K562 (cell line): ENCODE measurements at regions not wholly inside any gene's neighbourhood (a gene's known extent, or its start where the extent isn't known, plus 50 kb on each side); places are given as distances from the start of the nearest gene placed in this dataset.
"Not testable (repeated sequence)": the region's sequence is repeated elsewhere in the genome, so short reads cannot be mapped to it uniquely, and the experiment has no call there.

Source experiments
- BRD4 ChIP-seq: fragments of 200-600 bp; sonication (generic); IDR thresholded peaks from 2 replicates; pipeline ENCODE4 v1.6.1; 2017; ENCODE audit warnings: inconsistent platforms
- CHD7 ChIP-seq: fragments of 200-600 bp; sonication (generic); IDR thresholded peaks from one replicate; pipeline ENCODE4 v1.6.1; 2012; ENCODE audit warnings: mild to moderate bottlenecking, low read depth, low read length, inconsistent platforms
- CTCF ChIP-seq, 3 experiments: IDR thresholded peaks in 2 of 3; conservative IDR thresholded peaks in 1 of 3; 2 replicates each; pipeline ENCODE4 v1.5.1; 2011 to 2012; ENCODE audit warnings: low read length in 3 of 3, mild to moderate bottlenecking in 3 of 3, control low read depth in 2 of 3, improper control_type of control experiment in 1 of 3, inconsistent platforms in 1 of 3, low read depth in 1 of 3, mixed read lengths in 1 of 3, moderate library complexity in 1 of 3; ENCODE audit not compliant: insufficient read depth in 2 of 3
- FOXA1 ChIP-seq: fragments of 450-650 bp; IDR thresholded peaks from 2 replicates; pipeline ENCODE4 v1.6.1; 2016; ENCODE audit warnings: mild to moderate bottlenecking, borderline replicate concordance
- MEIS2 ChIP-seq: fragments of 450-650 bp; IDR thresholded peaks from 2 replicates; pipeline ENCODE4 v1.6.1; 2014; ENCODE audit warnings: mild to moderate bottlenecking; ENCODE audit not compliant: partially characterized antibody
- MYC ChIP-seq, 2 experiments: fragments of 250-450 bp in 1 of 2; sonication (Bioruptor Pico) in 1 of 2; IDR thresholded peaks; 2 replicates each; pipeline versions ENCODE4 v1.5.1 to v1.6.1; 2012 to 2021; ENCODE audit warnings: low read depth in 2 of 2, borderline replicate concordance in 1 of 2, improper control_type of control experiment in 1 of 2, low read length in 1 of 2, mild to moderate bottlenecking in 1 of 2, moderate library complexity in 1 of 2
- PREB ChIP-seq: sonication (generic); formaldehyde crosslinking; IDR thresholded peaks from 2 replicates; pipeline ENCODE4 v1.8.1; 2023; ENCODE audit warnings: mild to moderate bottlenecking, missing genetic modification reagents
- STAG1 ChIP-seq: sonication (generic); formaldehyde crosslinking; IDR thresholded peaks from 2 replicates; pipeline ENCODE4 v1.5.0; 2020; ENCODE audit warnings: missing genetic modification reagents, borderline replicate concordance
- TARDBP ChIP-seq: fragments of 450-650 bp; IDR thresholded peaks from 2 replicates; pipeline ENCODE4 v1.6.1; 2016

GRCh38 chr6:96694429-96694828, 131.5 kb downstream of the FHL5 start:
- TF ChIP-seq CTCF (IDR thresholded peaks at IDR 0.05 in 2 of 3, conservative IDR thresholded peaks at IDR 0.05 in 1 of 3; ENCODE audit: insufficient read depth in 2 of 3, low read depth in 1 of 3, low read length in 3 of 3); TARDBP; CHD7; FOXA1; MEIS2; STAG1 (CRISPR knock-in tag); MYC (IDR thresholded peaks at IDR 0.05; ENCODE audit: low read depth, low read length); MYC (CRISPR knock-in tag; IDR thresholded peaks at IDR 0.05; ENCODE audit: borderline replicate concordance, low read depth); BRD4; PREB (CRISPR knock-in tag): not testable (repeated sequence)
